Epithelial cell of esophagus (primary cell): ENCODE measurements at regions not wholly inside any gene's neighbourhood (a gene's known extent, or its start where the extent isn't known, plus 50 kb on each side); places are given as distances from the start of the nearest gene placed in this dataset.

ENCODE experiments used
- DNase-seq: peaks from one replicate; pipeline ENCODE4 v3.0.0; 2010; ENCODE audit warnings: low read depth
- H3K4me3 ChIP-seq: 2 replicates; pipeline ENCODE4 v1.5.1; 2011; ENCODE audit warnings: mild to moderate bottlenecking, low read length, control low read depth
- TF ChIP-seq, protein P1 (sequence below): IDR thresholded peaks from 2 replicates; pipeline ENCODE4 v1.5.1; 2011; ENCODE audit warnings: low read depth, mild to moderate bottlenecking, low read length, control low read depth, inconsistent platforms; ENCODE audit not compliant: insufficient read depth; ENCODE audit errors: missing control alignments

- TF ChIP-seq, protein P1, sequence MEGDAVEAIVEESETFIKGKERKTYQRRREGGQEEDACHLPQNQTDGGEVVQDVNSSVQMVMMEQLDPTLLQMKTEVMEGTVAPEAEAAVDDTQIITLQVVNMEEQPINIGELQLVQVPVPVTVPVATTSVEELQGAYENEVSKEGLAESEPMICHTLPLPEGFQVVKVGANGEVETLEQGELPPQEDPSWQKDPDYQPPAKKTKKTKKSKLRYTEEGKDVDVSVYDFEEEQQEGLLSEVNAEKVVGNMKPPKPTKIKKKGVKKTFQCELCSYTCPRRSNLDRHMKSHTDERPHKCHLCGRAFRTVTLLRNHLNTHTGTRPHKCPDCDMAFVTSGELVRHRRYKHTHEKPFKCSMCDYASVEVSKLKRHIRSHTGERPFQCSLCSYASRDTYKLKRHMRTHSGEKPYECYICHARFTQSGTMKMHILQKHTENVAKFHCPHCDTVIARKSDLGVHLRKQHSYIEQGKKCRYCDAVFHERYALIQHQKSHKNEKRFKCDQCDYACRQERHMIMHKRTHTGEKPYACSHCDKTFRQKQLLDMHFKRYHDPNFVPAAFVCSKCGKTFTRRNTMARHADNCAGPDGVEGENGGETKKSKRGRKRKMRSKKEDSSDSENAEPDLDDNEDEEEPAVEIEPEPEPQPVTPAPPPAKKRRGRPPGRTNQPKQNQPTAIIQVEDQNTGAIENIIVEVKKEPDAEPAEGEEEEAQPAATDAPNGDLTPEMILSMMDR, result no peak
- DNase-seq, result no peak
- H3K4me3 ChIP-seq, result no peak overlapping the region
These were observed 77.6 kb downstream of the RIPK4 start for GRCh38 chr21:41689289-41689583.

DNA sequence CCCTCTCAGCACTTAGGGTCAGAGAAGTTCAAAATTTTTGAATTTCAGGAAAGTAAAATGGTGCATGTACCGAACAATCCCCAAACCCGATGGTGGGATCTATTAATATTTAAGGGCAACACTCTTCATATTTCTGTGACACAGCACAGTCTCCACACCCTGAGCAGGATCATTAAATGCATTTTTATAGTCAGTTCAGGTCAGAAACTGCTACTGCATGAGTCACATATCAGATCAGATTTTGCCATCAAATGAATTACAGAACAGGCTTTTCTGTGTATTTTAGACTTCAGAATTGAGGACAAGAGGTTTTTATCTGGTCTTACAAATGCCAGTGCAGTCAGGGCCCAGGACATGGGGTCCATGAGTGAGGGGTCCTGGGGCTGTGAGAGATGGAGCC lies 79.2 kb downstream of the RIPK4 start:
- H3K4me3 ChIP-seq, result no peak overlapping the region
- no peak for DNase-seq
- TF ChIP-seq, protein P1, result no peak

GRCh38 chr21:41686664-41687063 lies 80.2 kb downstream of the RIPK4 start:
- TF ChIP-seq, protein P1, result no peak
- no peak overlapping the region for H3K4me3 ChIP-seq
- DNase-seq, result no peak

DNA sequence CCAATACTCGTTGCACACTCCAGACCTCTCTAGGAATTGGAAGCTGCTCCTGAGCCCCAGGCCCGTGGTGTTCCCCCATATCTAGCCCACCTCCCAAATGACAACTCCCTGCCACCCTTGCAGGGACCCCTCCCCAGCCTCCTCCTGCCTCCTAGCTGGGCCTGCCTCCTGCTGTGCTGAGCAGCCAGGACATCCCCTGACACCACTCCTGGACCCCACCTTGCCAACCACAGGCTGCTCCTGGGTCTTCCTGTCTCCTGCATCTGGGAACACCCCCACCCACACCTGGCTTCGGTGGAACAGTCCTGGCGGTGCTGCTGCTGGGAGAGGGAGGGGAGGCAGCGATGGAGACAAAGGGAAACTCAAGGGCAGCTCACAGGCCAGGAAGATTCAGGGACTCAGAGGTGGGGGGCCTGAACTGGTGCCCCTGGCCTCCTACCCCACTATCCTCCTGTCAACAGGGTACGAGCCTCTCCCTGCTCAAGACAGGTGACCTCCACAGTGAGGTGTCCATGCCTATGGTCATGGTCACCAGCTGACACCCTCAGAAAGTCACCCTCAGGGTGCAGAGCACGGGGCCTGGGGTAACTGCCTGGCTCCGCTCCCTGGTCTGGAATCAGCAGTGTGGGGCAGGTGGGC lies 81.2 kb downstream of the RIPK4 start:
- no peak for DNase-seq
- TF ChIP-seq, protein P1, result no peak

GRCh38 chr21:41684381-41685245 lies 82.2 kb downstream of the RIPK4 start:
- peak; percentile 88 for DNase-seq
- H3K4me3 ChIP-seq, result no peak overlapping the region
- TF ChIP-seq, protein P1, result no peak

More for the DNA sequence above, 81.2 kb downstream of the RIPK4 start:
- no peak overlapping the region for H3K4me3 ChIP-seq

DNA sequence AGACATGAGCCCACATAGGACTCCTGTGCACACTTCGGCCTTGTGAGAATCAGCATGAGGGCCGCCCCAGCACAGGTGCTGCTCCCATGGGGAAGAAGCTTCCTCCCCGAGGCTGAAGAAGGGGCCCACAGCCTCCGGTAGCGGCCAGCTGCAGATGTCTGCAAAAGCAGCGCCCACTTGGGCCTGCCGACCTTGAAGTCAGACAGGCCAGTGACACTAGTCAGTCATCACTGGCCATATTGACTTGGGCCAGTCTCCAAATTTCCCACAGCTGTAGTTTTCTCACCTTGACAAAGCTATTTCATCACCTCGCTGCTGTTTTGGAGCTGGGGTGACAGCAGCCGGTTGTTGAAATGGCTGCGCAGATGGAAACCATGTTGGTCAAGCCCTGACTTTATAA lies 83.0 kb downstream of the RIPK4 start:
- DNase-seq, result peak; percentile 41
- TF ChIP-seq, protein P1, result no peak
- no peak overlapping the region for H3K4me3 ChIP-seq
